Panc1 (cell line): ENCODE measurements at regions not wholly inside any gene's neighbourhood (a gene's known extent, or its start where the extent isn't known, plus 50 kb on each side); places are given as distances from the start of the nearest gene placed in this dataset.
"Not testable (repeated sequence)": the region's sequence is repeated elsewhere in the genome, so short reads cannot be mapped to it uniquely, and the experiment has no call there.

Experiments used
- ATAC-seq: fragments of 200-7000 bp; cut with Tn5 transposase; 2 replicates; pipeline ENCODE4 v1.9.1; 2020; ENCODE audit warnings: mild to moderate bottlenecking, moderate library complexity
- BruUV-seq: library from RNA; stranded (reverse); fragments of 400-500 nt; replicated peaks from 2 replicates; lab custom pipeline; 2021; lab: Mats Ljungman, UMichigan
- CTCF ChIA-PET: fragments of 300-600 bp; sonication (Branson Sonifier 250); formaldehyde crosslinking; loops from one replicate; lab custom pipeline; 2022; ENCODE audit warnings: antibody characterized with exemption; lab: Charles Lee
- POLR2A ChIA-PET: fragments of 300-600 bp; sonication (Branson Sonifier 250); formaldehyde crosslinking; loops from one replicate; lab custom pipeline; 2022; ENCODE audit warnings: antibody characterized with exemption; lab: Charles Lee
- DNase-seq: peaks from one replicate; pipeline ENCODE4 v3.0.0-alpha.2; 2010; ENCODE audit warnings: low read depth, low spot score
- H3K27ac ChIP-seq: 2 replicates; pipeline ENCODE4 v1.5.1; 2011; ENCODE audit warnings: mild to moderate bottlenecking, low read length, inconsistent platforms
- H3K27me3 ChIP-seq: fragments of 200-500 bp; sonication (Bioruptor generic); 2 replicates; pipeline ENCODE4 v1.6.0; 2014; ENCODE audit warnings: low read length, inconsistent platforms; ENCODE audit not compliant: control insufficient read depth, insufficient read depth
- H3K36me3 ChIP-seq: fragments of 200-500 bp; sonication (Bioruptor generic); 2 replicates; pipeline ENCODE4 v1.5.1; 2014; ENCODE audit warnings: inconsistent platforms, mild to moderate bottlenecking, low read length, moderate library complexity; ENCODE audit not compliant: control insufficient read depth, insufficient read depth
- H3K4me1 ChIP-seq: 2 replicates; pipeline ENCODE4 v1.5.1; 2011; ENCODE audit warnings: inconsistent platforms, mild to moderate bottlenecking, low read length, moderate library complexity; ENCODE audit not compliant: control insufficient read depth, insufficient read depth
- H3K4me3 ChIP-seq, 2 experiments: 2 replicates each; pipeline ENCODE4 v1.5.1; 2011 to 2012; ENCODE audit warnings: low read depth in 2 of 2, low read length in 2 of 2, mild to moderate bottlenecking in 2 of 2, inconsistent platforms in 1 of 2, moderate library complexity in 1 of 2
- H3K9me3 ChIP-seq: fragments of 200-500 bp; sonication (Bioruptor generic); 2 replicates; pipeline ENCODE4 v1.5.1; 2014; ENCODE audit warnings: low read depth, mild to moderate bottlenecking, inconsistent platforms, low read length, moderate library complexity; ENCODE audit not compliant: control insufficient read depth, insufficient read depth
- in situ Hi-C: cut with HindIII; loops from 2 replicates; pipeline ENCODE4 v1.10.0; 2016; ENCODE audit warnings: low sequenced_read_pairs, low pct_unique_long_range_greater_than_20kb
- intact Hi-C: fragments of 100-400 bp; cut with micrococcal nuclease; formaldehyde crosslinking; loops from one replicate; pipeline ENCODE4 v1.10.0; 2022; ENCODE audit not compliant: unreplicated experiment

GRCh38 chr5:34193804-34194203 lies 150.8 kb upstream of the C1QTNF3 start:
- POLR2A ChIA-PET, H3K27me3 ChIP-seq, in situ Hi-C loops, H3K4me3 ChIP-seq, H3K4me1 ChIP-seq, intact Hi-C loops, DNase-seq, CTCF ChIA-PET, H3K9me3 ChIP-seq, H3K36me3 ChIP-seq, H3K27ac ChIP-seq, ATAC-seq: not testable (repeated sequence)
- TSS peak; percentile 69 for BruUV-seq

GRCh38 chr5:34196091-34196490 lies 153.1 kb upstream of the C1QTNF3 start:
- POLR2A ChIA-PET, DNase-seq, BruUV-seq, H3K9me3 ChIP-seq, CTCF ChIA-PET, H3K27ac ChIP-seq, H3K4me3 ChIP-seq, in situ Hi-C loops, intact Hi-C loops, ATAC-seq, H3K4me1 ChIP-seq, H3K27me3 ChIP-seq, H3K36me3 ChIP-seq: not testable (repeated sequence)

GRCh38 chr5:34205347-34205746 lies 162.3 kb upstream of the C1QTNF3 start:
- intact Hi-C loops, H3K27me3 ChIP-seq, H3K4me1 ChIP-seq, DNase-seq, BruUV-seq, ATAC-seq, in situ Hi-C loops, CTCF ChIA-PET, H3K36me3 ChIP-seq, H3K4me3 ChIP-seq, H3K27ac ChIP-seq, POLR2A ChIA-PET, H3K9me3 ChIP-seq: not testable (repeated sequence)

DNA sequence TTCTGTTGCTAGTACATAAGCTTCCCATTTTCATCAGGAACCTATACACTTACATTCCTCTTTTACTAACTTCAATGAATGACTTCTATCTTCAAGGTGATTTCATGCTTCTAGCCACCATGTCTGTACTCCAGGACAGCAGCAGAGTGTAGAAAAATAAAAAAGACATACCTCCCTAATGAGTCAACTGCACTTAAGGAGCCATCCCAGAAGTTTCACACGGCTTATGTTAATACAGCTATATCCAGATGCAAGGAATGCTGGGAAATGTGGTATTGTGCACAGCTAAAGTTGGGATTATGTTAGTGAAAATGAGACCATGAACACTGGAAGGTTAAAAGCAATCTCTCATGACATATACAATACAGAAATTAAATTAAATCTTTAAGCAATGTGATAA lies 174.4 kb upstream of the C1QTNF3 start:
- in situ Hi-C loops, ATAC-seq, H3K4me3 ChIP-seq, POLR2A ChIA-PET, H3K9me3 ChIP-seq, H3K27me3 ChIP-seq, BruUV-seq, intact Hi-C loops, H3K27ac ChIP-seq, DNase-seq, CTCF ChIA-PET, H3K4me1 ChIP-seq, H3K36me3 ChIP-seq: not testable (repeated sequence)

GRCh38 chr5:34221329-34222073 lies 178.5 kb upstream of the C1QTNF3 start:
- DNase-seq, ATAC-seq, intact Hi-C loops, H3K4me3 ChIP-seq, POLR2A ChIA-PET, in situ Hi-C loops, H3K4me1 ChIP-seq, BruUV-seq, H3K9me3 ChIP-seq, H3K27ac ChIP-seq, H3K27me3 ChIP-seq, CTCF ChIA-PET, H3K36me3 ChIP-seq: not testable (repeated sequence)

DNA sequence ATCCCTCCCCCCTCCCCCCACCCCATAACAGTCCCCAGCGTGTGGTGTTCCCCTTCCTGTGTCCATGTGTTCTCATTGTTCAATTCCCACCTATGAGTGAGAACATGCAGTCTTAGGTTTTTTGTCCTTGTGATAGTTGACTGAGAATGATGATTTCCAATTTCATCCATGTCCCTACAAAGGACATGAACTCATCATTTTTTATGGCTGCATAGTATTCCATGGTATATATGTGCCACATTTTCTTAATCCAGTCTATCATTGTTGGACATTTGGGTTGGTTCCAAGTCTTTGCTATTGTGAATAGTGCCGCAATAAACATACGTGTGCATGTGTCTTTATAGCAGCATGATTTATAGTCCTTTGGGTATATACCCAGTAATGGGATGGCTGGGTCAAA lies 180.1 kb upstream of the C1QTNF3 start:
- not testable (repeated sequence) for BruUV-seq

DNA sequence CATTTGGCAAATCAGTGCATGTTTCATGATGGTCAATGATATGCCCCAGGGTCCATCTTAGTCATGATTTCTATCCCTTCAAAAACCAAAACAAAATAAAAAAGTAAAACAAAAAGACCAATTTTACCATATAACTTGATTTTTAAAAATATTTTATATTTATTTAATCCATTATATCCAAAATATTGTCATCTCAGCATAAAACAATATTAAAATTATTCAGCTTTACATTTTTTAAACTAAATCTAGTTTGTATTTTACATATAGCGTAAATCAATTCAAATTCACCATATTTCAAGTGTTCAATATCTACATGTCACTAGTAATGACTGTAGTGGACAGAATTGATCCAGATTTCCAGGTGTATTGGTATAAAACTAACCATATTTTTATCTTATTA lies 187.4 kb upstream of the C1QTNF3 start:
- POLR2A ChIA-PET, DNase-seq, BruUV-seq, intact Hi-C loops, H3K36me3 ChIP-seq, H3K27me3 ChIP-seq, H3K4me3 ChIP-seq, H3K9me3 ChIP-seq, ATAC-seq, in situ Hi-C loops, H3K27ac ChIP-seq, H3K4me1 ChIP-seq, CTCF ChIA-PET: not testable (repeated sequence)

More for the DNA sequence above, 180.1 kb upstream of the C1QTNF3 start:
- H3K36me3 ChIP-seq, DNase-seq, in situ Hi-C loops, intact Hi-C loops, H3K9me3 ChIP-seq, ATAC-seq, H3K4me1 ChIP-seq, CTCF ChIA-PET, H3K4me3 ChIP-seq, H3K27me3 ChIP-seq, POLR2A ChIA-PET, H3K27ac ChIP-seq: not testable (repeated sequence)
